ENCODE measurements at regions not wholly inside any gene's neighbourhood (a gene's known extent, or its start where the extent isn't known, plus 50 kb on each side); places are given as distances from the start of the nearest gene placed in this dataset.

- TF ChIP-seq CTCF (IDR thresholded peaks at IDR 0.05; ENCODE audit: low read depth, low read length), result no peak
- DNase-seq (ENCODE audit: low read depth, low spot score), result peak; percentile 74
- Histone ChIP-seq H3K9me3 (ENCODE audit: control insufficient read depth, insufficient read depth, low read length) (peaks cover 3% of the 10 kb centered on the region; the same call in 1 of the 2 replicates), H3K27ac (ENCODE audit: low read depth, low read length) (peak overlapping the region; percentile 99), H3K27me3 (ENCODE audit: control insufficient read depth, insufficient read depth, low read length) (no peaks in the 10 kb centered on the region), H3K4me3 (ENCODE audit: low read depth, low read length) (no peak overlapping the region)
- ChIA-PET CTCF (interaction anchor here (1.3 to 1.4 kb wide), 2 partner anchors 8 to 387 kb away, joined by 4 to 5 read pairs; no protein-coding TSS in a partner anchor), POLR2A (interaction anchor here (0.6 to 1.8 kb wide), 4 partner anchors 136 to 305 kb away, joined by 3 to 8 read pairs (median 4); no protein-coding TSS in a partner anchor)
Observed at GRCh38 chr3:66795365-66795764, 202.7 kb upstream of the KBTBD8 start.

- CTCF ChIA-PET, result no interaction called here
- TF ChIP-seq CTCF (IDR thresholded peaks at IDR 0.05; ENCODE audit: low read depth, low read length), result no peak
- Histone ChIP-seq H3K27ac (ENCODE audit: low read depth, low read length) (peak overlapping the region; percentile 99), H3K4me3 (ENCODE audit: low read depth, low read length) (no peak overlapping the region), H3K9me3 (ENCODE audit: control insufficient read depth, insufficient read depth, low read length) (peaks cover 3% of the 10 kb centered on the region; the same call in 1 of the 2 replicates), H3K27me3 (ENCODE audit: control insufficient read depth, insufficient read depth, low read length) (no peaks in the 10 kb centered on the region)
- POLR2A ChIA-PET, result no interaction called here
- DNase-seq (ENCODE audit: low read depth, low spot score), result no peak
Observed at GRCh38 chr3:66796343-66796742, 201.8 kb upstream of the KBTBD8 start.

- ChIA-PET CTCF (interaction anchor here (0.9 to 1.2 kb wide), 3 partner anchors 12 to 521 kb away, joined by 3 to 4 read pairs (median 3); no protein-coding TSS in a partner anchor), POLR2A (interaction anchor here (1.2 kb wide), 1 partner anchor 181 kb away, joined by 4 read pairs; no protein-coding TSS in a partner anchor)
- Histone ChIP-seq H3K27me3 (ENCODE audit: control insufficient read depth, insufficient read depth, low read length) (no peaks in the 10 kb centered on the region), H3K4me3 (ENCODE audit: low read depth, low read length) (no peak overlapping the region), H3K9me3 (ENCODE audit: control insufficient read depth, insufficient read depth, low read length) (peaks cover 3% of the 10 kb centered on the region; the same call in 1 of the 2 replicates), H3K27ac (ENCODE audit: low read depth, low read length) (peak overlapping the region; percentile 91)
- TF ChIP-seq CTCF (IDR thresholded peaks at IDR 0.05; ENCODE audit: low read depth, low read length), result no peak
- peak; percentile 58 for DNase-seq (ENCODE audit: low read depth, low spot score)
Observed at GRCh38 chr3:66797889-66798560, 200.1 kb upstream of the KBTBD8 start.

GRCh38 chr3:66800941-66801545 lies 197.1 kb upstream of the KBTBD8 start:
- CTCF ChIA-PET, result interaction anchor here (0.8 to 1.5 kb wide), 3 partner anchors 21 to 523 kb away, joined by 3 to 4 read pairs (median 3); no protein-coding TSS in a partner anchor
- DNase-seq (ENCODE audit: low read depth, low spot score), result peak; percentile 11
- H3K27me3 ChIP-seq (ENCODE audit: control insufficient read depth, insufficient read depth, low read length), result no peaks in the 10 kb centered on the region

More at GRCh38 chr3:66800941-66801545, 197.1 kb upstream of the KBTBD8 start:
- Histone ChIP-seq H3K4me3 (ENCODE audit: low read depth, low read length) (no peak overlapping the region), H3K9me3 (ENCODE audit: control insufficient read depth, insufficient read depth, low read length) (peaks cover 3% of the 10 kb centered on the region; the same call in 1 of the 2 replicates), H3K27ac (ENCODE audit: low read depth, low read length) (no peak overlapping the region)
- TF ChIP-seq CTCF (IDR thresholded peaks at IDR 0.05; ENCODE audit: low read depth, low read length), result no peak
- POLR2A ChIA-PET, result interaction anchor here (1.2 kb wide), 1 partner anchor 316 kb away, joined by 3 read pairs; no protein-coding TSS in a partner anchor
